Activated naive CD8-positive, alpha-beta T cell (primary cell): ENCODE measurements at regions not wholly inside any gene's neighbourhood (a gene's known extent, or its start where the extent isn't known, plus 50 kb on each side); places are given as distances from the start of the nearest gene placed in this dataset.

Experiments used
- H3K27ac Mint-ChIP-seq: one replicate; pipeline ENCODE4 v1.8.0; 2021; ENCODE audit warnings: mixed read lengths
- H3K27me3 Mint-ChIP-seq: one replicate; pipeline ENCODE4 v1.8.0; 2021; ENCODE audit warnings: mixed read lengths
- H3K36me3 Mint-ChIP-seq: one replicate; pipeline ENCODE4 v1.8.0; 2021; ENCODE audit warnings: mixed read lengths
- H3K4me1 Mint-ChIP-seq: one replicate; pipeline ENCODE4 v1.8.0; 2021; ENCODE audit warnings: low read depth, mixed read lengths
- H3K4me3 Mint-ChIP-seq: one replicate; pipeline ENCODE4 v1.8.0; 2021; ENCODE audit warnings: mild to moderate bottlenecking, mixed read lengths
- H3K9me3 Mint-ChIP-seq: one replicate; pipeline ENCODE4 v1.8.0; 2021; ENCODE audit warnings: low read depth, mixed read lengths

- H3K4me3 Mint-ChIP-seq, result no peak overlapping the region
- no peaks in the 10 kb centered on the region for H3K27me3 Mint-ChIP-seq
- H3K27ac Mint-ChIP-seq, result no peak overlapping the region
- H3K9me3 Mint-ChIP-seq, result peaks cover 9% of the 10 kb centered on the region
- H3K4me1 Mint-ChIP-seq, result no peaks in the 10 kb centered on the region
- H3K36me3 Mint-ChIP-seq, result no peaks in the 10 kb centered on the region
Measured at GRCh38 chr3:90018779-90019178, 911.4 kb downstream of the EPHA3 start.

GRCh38 chr3:90025019-90025418 lies 917.6 kb downstream of the EPHA3 start:
- Mint-ChIP-seq H3K4me1 (no peaks in the 10 kb centered on the region), H3K27ac (no peak overlapping the region), H3K27me3 (no peaks in the 10 kb centered on the region), H3K4me3 (no peak overlapping the region), H3K36me3 (no peaks in the 10 kb centered on the region), H3K9me3 (peaks cover 5% of the 10 kb centered on the region)

GRCh38 chr3:90026406-90026805 lies 919.0 kb downstream of the EPHA3 start:
- Mint-ChIP-seq H3K27ac (no peak overlapping the region), H3K36me3 (no peaks in the 10 kb centered on the region), H3K4me1 (no peaks in the 10 kb centered on the region), H3K9me3 (peaks cover 5% of the 10 kb centered on the region), H3K27me3 (no peaks in the 10 kb centered on the region), H3K4me3 (no peak overlapping the region)

GRCh38 chr3:90031121-90031520 lies 923.7 kb downstream of the EPHA3 start:
- no peaks in the 10 kb centered on the region for H3K36me3 Mint-ChIP-seq
- H3K27me3 Mint-ChIP-seq, result no peaks in the 10 kb centered on the region
- H3K27ac Mint-ChIP-seq, result no peak overlapping the region
- H3K4me3 Mint-ChIP-seq, result no peak overlapping the region
- no peaks in the 10 kb centered on the region for H3K9me3 Mint-ChIP-seq
- H3K4me1 Mint-ChIP-seq, result no peaks in the 10 kb centered on the region

GRCh38 chr3:90032980-90033641 lies 925.7 kb downstream of the EPHA3 start:
- Mint-ChIP-seq H3K36me3 (no peaks in the 10 kb centered on the region), H3K9me3 (peaks cover 3% of the 10 kb centered on the region), H3K27ac (no peak overlapping the region), H3K27me3 (no peaks in the 10 kb centered on the region), H3K4me1 (no peaks in the 10 kb centered on the region), H3K4me3 (no peak overlapping the region)

GRCh38 chr3:90034038-90034437 lies 926.6 kb downstream of the EPHA3 start:
- peaks cover 3% of the 10 kb centered on the region for H3K9me3 Mint-ChIP-seq
- no peaks in the 10 kb centered on the region for H3K27me3 Mint-ChIP-seq
- H3K27ac Mint-ChIP-seq, result no peak overlapping the region
- no peak overlapping the region for H3K4me3 Mint-ChIP-seq
- no peaks in the 10 kb centered on the region for H3K36me3 Mint-ChIP-seq
- no peaks in the 10 kb centered on the region for H3K4me1 Mint-ChIP-seq

GRCh38 chr3:90035643-90036042 lies 928.2 kb downstream of the EPHA3 start:
- Mint-ChIP-seq H3K27ac (no peak overlapping the region), H3K9me3 (peaks cover 3% of the 10 kb centered on the region), H3K27me3 (no peaks in the 10 kb centered on the region), H3K4me3 (no peak overlapping the region), H3K4me1 (no peaks in the 10 kb centered on the region), H3K36me3 (no peaks in the 10 kb centered on the region)

- Mint-ChIP-seq H3K36me3 (no peaks in the 10 kb centered on the region), H3K4me1 (no peaks in the 10 kb centered on the region), H3K27me3 (no peaks in the 10 kb centered on the region), H3K9me3 (peaks cover 6% of the 10 kb centered on the region), H3K4me3 (no peak overlapping the region), H3K27ac (no peak overlapping the region)
Measured at GRCh38 chr3:90036939-90037469, 929.6 kb downstream of the EPHA3 start.

- Mint-ChIP-seq H3K4me1 (no peaks in the 10 kb centered on the region), H3K27me3 (no peaks in the 10 kb centered on the region), H3K4me3 (no peak overlapping the region), H3K36me3 (no peaks in the 10 kb centered on the region), H3K27ac (no peak overlapping the region), H3K9me3 (peaks cover 6% of the 10 kb centered on the region)
Measured at GRCh38 chr3:90039994-90040393, 932.6 kb downstream of the EPHA3 start.

- H3K4me3 Mint-ChIP-seq, result no peak overlapping the region
- H3K9me3 Mint-ChIP-seq, result peaks cover 10% of the 10 kb centered on the region
- no peaks in the 10 kb centered on the region for H3K27me3 Mint-ChIP-seq
- H3K4me1 Mint-ChIP-seq, result no peaks in the 10 kb centered on the region
- no peak overlapping the region for H3K27ac Mint-ChIP-seq
- no peaks in the 10 kb centered on the region for H3K36me3 Mint-ChIP-seq
Measured at GRCh38 chr3:90040554-90040953, 933.1 kb downstream of the EPHA3 start.

- H3K27me3 Mint-ChIP-seq, result no peaks in the 10 kb centered on the region
- no peak overlapping the region for H3K27ac Mint-ChIP-seq
- no peaks in the 10 kb centered on the region for H3K36me3 Mint-ChIP-seq
- H3K4me3 Mint-ChIP-seq, result no peak overlapping the region
- H3K4me1 Mint-ChIP-seq, result no peaks in the 10 kb centered on the region
- H3K9me3 Mint-ChIP-seq, result peaks cover 10% of the 10 kb centered on the region
Measured at GRCh38 chr3:90041995-90042394, 934.6 kb downstream of the EPHA3 start.

GRCh38 chr3:90043287-90043686 lies 935.9 kb downstream of the EPHA3 start:
- H3K9me3 Mint-ChIP-seq, result peaks cover 7% of the 10 kb centered on the region
- no peak overlapping the region for H3K27ac Mint-ChIP-seq
- H3K4me3 Mint-ChIP-seq, result no peak overlapping the region
- no peaks in the 10 kb centered on the region for H3K27me3 Mint-ChIP-seq
- H3K4me1 Mint-ChIP-seq, result no peaks in the 10 kb centered on the region
- H3K36me3 Mint-ChIP-seq, result no peaks in the 10 kb centered on the region

GRCh38 chr3:90044084-90044816 lies 936.8 kb downstream of the EPHA3 start:
- H3K4me3 Mint-ChIP-seq, result no peak overlapping the region
- peaks cover 7% of the 10 kb centered on the region for H3K9me3 Mint-ChIP-seq
- H3K27ac Mint-ChIP-seq, result no peak overlapping the region
- H3K36me3 Mint-ChIP-seq, result no peaks in the 10 kb centered on the region
- no peaks in the 10 kb centered on the region for H3K4me1 Mint-ChIP-seq
- H3K27me3 Mint-ChIP-seq, result no peaks in the 10 kb centered on the region

GRCh38 chr3:90052425-90052950 lies 945.1 kb downstream of the EPHA3 start:
- H3K9me3 Mint-ChIP-seq, result peaks cover 9% of the 10 kb centered on the region
- no peak overlapping the region for H3K4me3 Mint-ChIP-seq
- H3K27me3 Mint-ChIP-seq, result no peaks in the 10 kb centered on the region
- no peaks in the 10 kb centered on the region for H3K4me1 Mint-ChIP-seq
- no peak overlapping the region for H3K27ac Mint-ChIP-seq
- no peaks in the 10 kb centered on the region for H3K36me3 Mint-ChIP-seq

- H3K9me3 Mint-ChIP-seq, result peaks cover 16% of the 10 kb centered on the region
- H3K4me3 Mint-ChIP-seq, result no peak overlapping the region
Measured at GRCh38 chr3:90054311-90054710, 946.9 kb downstream of the EPHA3 start.

More at GRCh38 chr3:90054311-90054710, 946.9 kb downstream of the EPHA3 start:
- no peak overlapping the region for H3K27ac Mint-ChIP-seq
- no peaks in the 10 kb centered on the region for H3K36me3 Mint-ChIP-seq
- no peaks in the 10 kb centered on the region for H3K27me3 Mint-ChIP-seq
- H3K4me1 Mint-ChIP-seq, result no peaks in the 10 kb centered on the region
